Upper lobe of left lung (tissue), 4 donors: ENCODE measurements at regions not wholly inside any gene's neighbourhood (a gene's known extent, or its start where the extent isn't known, plus 50 kb on each side); places are given as distances from the start of the nearest gene placed in this dataset.

Experiments used
- POLR2A ChIP-seq, 4 donors: fragments of 450-650 bp; IDR thresholded peaks; one replicate each; pipeline ENCODE4 v1.5.1; 2016 to 2017; ENCODE audit warnings: antibody characterized with exemption in 4 of 4, mild to moderate bottlenecking in 2 of 4
- TF ChIP-seq, protein P1 (sequence below), 6 experiments: fragments of 450-650 bp in 4 of 6; fragments of 200-600 bp in 2 of 6; sonication (generic) in 2 of 6; IDR thresholded peaks; one replicate each; pipeline ENCODE4 v1.5.1; 2016 to 2019; ENCODE audit warnings: antibody characterized with exemption in 6 of 6

DNA sequence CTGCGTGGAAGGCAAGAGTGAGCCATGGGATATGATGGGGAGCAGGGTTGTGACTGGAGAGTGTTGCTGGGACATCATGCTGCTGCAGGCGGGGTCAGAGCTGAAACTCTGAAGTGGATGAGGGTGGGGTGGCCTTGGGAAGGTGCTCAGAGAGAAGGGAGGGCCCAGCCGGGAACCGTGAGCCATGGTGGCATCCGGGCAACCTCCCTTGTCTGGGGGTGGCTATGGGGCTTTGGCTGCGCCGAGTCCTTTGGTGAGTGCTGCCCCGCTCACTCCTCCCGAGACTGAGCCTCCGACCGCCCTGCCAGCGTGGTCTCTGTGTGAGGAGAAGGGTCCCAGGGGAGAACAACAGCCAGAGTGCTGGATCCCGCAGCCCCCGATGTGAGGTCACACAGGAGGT, 632.0 kb downstream of the BRD1 start:
- TF ChIP-seq, protein P1, sequence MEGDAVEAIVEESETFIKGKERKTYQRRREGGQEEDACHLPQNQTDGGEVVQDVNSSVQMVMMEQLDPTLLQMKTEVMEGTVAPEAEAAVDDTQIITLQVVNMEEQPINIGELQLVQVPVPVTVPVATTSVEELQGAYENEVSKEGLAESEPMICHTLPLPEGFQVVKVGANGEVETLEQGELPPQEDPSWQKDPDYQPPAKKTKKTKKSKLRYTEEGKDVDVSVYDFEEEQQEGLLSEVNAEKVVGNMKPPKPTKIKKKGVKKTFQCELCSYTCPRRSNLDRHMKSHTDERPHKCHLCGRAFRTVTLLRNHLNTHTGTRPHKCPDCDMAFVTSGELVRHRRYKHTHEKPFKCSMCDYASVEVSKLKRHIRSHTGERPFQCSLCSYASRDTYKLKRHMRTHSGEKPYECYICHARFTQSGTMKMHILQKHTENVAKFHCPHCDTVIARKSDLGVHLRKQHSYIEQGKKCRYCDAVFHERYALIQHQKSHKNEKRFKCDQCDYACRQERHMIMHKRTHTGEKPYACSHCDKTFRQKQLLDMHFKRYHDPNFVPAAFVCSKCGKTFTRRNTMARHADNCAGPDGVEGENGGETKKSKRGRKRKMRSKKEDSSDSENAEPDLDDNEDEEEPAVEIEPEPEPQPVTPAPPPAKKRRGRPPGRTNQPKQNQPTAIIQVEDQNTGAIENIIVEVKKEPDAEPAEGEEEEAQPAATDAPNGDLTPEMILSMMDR (IDR thresholded peaks at IDR 0.05), result no peak
- TF ChIP-seq POLR2A (IDR thresholded peaks at IDR 0.05), result no peak
